SK-N-MC (cell line): ENCODE measurements at regions not wholly inside any gene's neighbourhood (a gene's known extent, or its start where the extent isn't known, plus 50 kb on each side); places are given as distances from the start of the nearest gene placed in this dataset.

Experiments
- EZH2 ChIP-seq: fragments of 200-600 bp; sonication (generic); IDR thresholded peaks from one replicate; pipeline ENCODE4 v1.6.1; 2017; ENCODE audit warnings: antibody characterized with exemption
- FOXP2 ChIP-seq: optimal IDR thresholded peaks from 2 replicates; pipeline ENCODE3; 2011; ENCODE audit warnings: mild to moderate bottlenecking, moderate library complexity; ENCODE audit not compliant: insufficient read depth; ENCODE audit errors: extremely low read length, control extremely low read depth
- POLR2AphosphoS5 ChIP-seq: IDR thresholded peaks from 2 replicates; pipeline ENCODE4 v1.6.1; 2012; ENCODE audit warnings: mild to moderate bottlenecking, low read depth, low read length, borderline replicate concordance

DNA sequence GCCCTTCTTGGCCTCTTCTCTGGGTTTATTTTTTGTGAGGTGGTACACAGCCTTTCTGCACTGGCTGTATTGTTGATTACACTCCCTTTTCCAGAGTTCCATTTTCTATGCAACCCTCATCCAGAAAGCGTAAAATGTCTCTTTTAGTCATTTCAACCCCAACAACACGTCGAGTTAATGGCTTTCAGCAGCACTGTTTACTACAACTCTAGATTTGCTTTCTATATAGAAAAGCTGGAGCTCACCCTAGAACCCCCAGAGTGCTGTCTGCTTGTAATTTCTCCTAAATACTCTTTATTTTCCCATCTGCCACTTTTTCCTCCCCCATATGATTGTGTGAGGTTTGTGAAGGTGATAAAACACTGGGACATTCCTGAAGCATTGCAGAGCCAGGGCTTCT is 148.9 kb upstream of the TMTC4 start:
- no peak for TF ChIP-seq EZH2
- no peak for TF ChIP-seq POLR2AphosphoS5
- no peak for TF ChIP-seq FOXP2
